Inferior parietal cortex (tissue), 1 donor: ENCODE measurements at regions not wholly inside any gene's neighbourhood (a gene's known extent, or its start where the extent isn't known, plus 50 kb on each side); places are given as distances from the start of the nearest gene placed in this dataset.
A peak's percentile ranks its signal among the peaks of the same experiment; 100 is the strongest.
"Not testable (repeated sequence)": the region's sequence is repeated elsewhere in the genome, so short reads cannot be mapped to it uniquely, and the experiment has no call there.

Experiments
- DNase-seq: peaks from one replicate; pipeline ENCODE4 v3.0.0-alpha.2; 2016; ENCODE audit errors: extremely low spot score

GRCh38 chr2:219832904-219833303 is 205.5 kb downstream of the SLC4A3 start:
- no peak for DNase-seq

GRCh38 chr2:219835493-219835892 is 208.1 kb downstream of the SLC4A3 start:
- no peak for DNase-seq

GRCh38 chr2:219836647-219837177 is 209.3 kb downstream of the SLC4A3 start:
- peak; percentile 59 for DNase-seq

GRCh38 chr2:219844401-219845091 is 217.1 kb downstream of the SLC4A3 start:
- DNase-seq = no peak

- DNase-seq = no peak
Observed at GRCh38 chr2:219848882-219849281, 221.5 kb downstream of the SLC4A3 start.

- no peak for DNase-seq
Observed at GRCh38 chr2:219851169-219851568, 223.7 kb downstream of the SLC4A3 start.

GRCh38 chr2:219851801-219852481 is 224.5 kb downstream of the SLC4A3 start:
- no peak for DNase-seq

GRCh38 chr2:219852626-219853025 is 225.2 kb downstream of the SLC4A3 start:
- DNase-seq = no peak

GRCh38 chr2:219856602-219857001 is 229.2 kb downstream of the SLC4A3 start:
- DNase-seq = no peak

GRCh38 chr2:219857751-219858150 is 230.3 kb downstream of the SLC4A3 start:
- no peak for DNase-seq

GRCh38 chr2:219861307-219861706 is 233.9 kb downstream of the SLC4A3 start:
- peak; percentile 42 for DNase-seq

- no peak for DNase-seq
Observed at GRCh38 chr2:219864154-219864553, 236.7 kb downstream of the SLC4A3 start.

- no peak for DNase-seq
Observed at GRCh38 chr2:219868635-219869034, 241.2 kb downstream of the SLC4A3 start.

- DNase-seq = no peak
Observed at GRCh38 chr2:219870041-219870440, 242.6 kb downstream of the SLC4A3 start.

- DNase-seq = no peak
Observed at GRCh38 chr2:219871351-219871750, 243.9 kb downstream of the SLC4A3 start.

GRCh38 chr2:219875036-219875435 is 247.6 kb downstream of the SLC4A3 start:
- no peak for DNase-seq

- DNase-seq = not testable (repeated sequence)
Observed at GRCh38 chr2:219875986-219876385, 248.6 kb downstream of the SLC4A3 start.

GRCh38 chr2:219876931-219877330 is 249.5 kb downstream of the SLC4A3 start:
- DNase-seq = no peak

- DNase-seq = no peak
Observed at GRCh38 chr2:219877728-219878127, 250.3 kb downstream of the SLC4A3 start.

- DNase-seq = no peak
Observed at GRCh38 chr2:219878516-219878915, 251.1 kb downstream of the SLC4A3 start.

- no peak for DNase-seq
Observed at GRCh38 chr2:219881851-219882250, 254.4 kb downstream of the SLC4A3 start.

GRCh38 chr2:219886615-219887014 is 259.2 kb downstream of the SLC4A3 start:
- DNase-seq = no peak

GRCh38 chr2:219887870-219888269 is 260.4 kb downstream of the SLC4A3 start:
- DNase-seq = no peak
